Suprapubic skin (tissue), 4 donors: ENCODE measurements at regions not wholly inside any gene's neighbourhood (a gene's known extent, or its start where the extent isn't known, plus 50 kb on each side); places are given as distances from the start of the nearest gene placed in this dataset.
A peak's percentile ranks its signal among the peaks of the same experiment; 100 is the strongest.

Source experiments
- DNase-seq, 2 donors: peaks; one replicate each; pipeline ENCODE4 v3.0.0-alpha.2; 2019; ENCODE audit warnings: low spot score in 2 of 2
- H3K27ac ChIP-seq: fragments of 200-600 bp; sonication (generic); one replicate; pipeline ENCODE4 v1.5.1; 2019
- H3K27me3 ChIP-seq: fragments of 200-600 bp; sonication (generic); one replicate; pipeline ENCODE4 v1.5.1; 2019
- H3K36me3 ChIP-seq: fragments of 200-600 bp; sonication (generic); one replicate; pipeline ENCODE4 v1.5.1; 2019
- H3K4me1 ChIP-seq: fragments of 200-600 bp; sonication (generic); one replicate; pipeline ENCODE4 v1.5.1; 2019
- H3K4me3 ChIP-seq: fragments of 200-600 bp; sonication (generic); one replicate; pipeline ENCODE4 v1.5.1; 2019; ENCODE audit warnings: mild to moderate bottlenecking
- H3K9me3 ChIP-seq: fragments of 200-600 bp; sonication (generic); one replicate; pipeline ENCODE4 v1.5.1; 2019
- CTCF ChIP-seq, 2 donors: fragments of 200-600 bp in 1 of 2; fragments of 450-650 bp in 1 of 2; sonication (generic) in 1 of 2; IDR thresholded peaks; one replicate each; pipeline ENCODE4 v1.5.1; 2016 to 2019; ENCODE audit warnings: antibody characterized with exemption in 2 of 2, mild to moderate bottlenecking in 1 of 2, moderate library complexity in 1 of 2
- EP300 ChIP-seq: sonication (generic); formaldehyde crosslinking; IDR thresholded peaks from one replicate; pipeline ENCODE4 v1.6.1; 2017; ENCODE audit warnings: antibody characterized with exemption
- POLR2A ChIP-seq, 2 donors: fragments of 450-650 bp; IDR thresholded peaks; one replicate each; pipeline ENCODE4 v1.6.1; 2017; ENCODE audit warnings: antibody characterized with exemption in 2 of 2, mild to moderate bottlenecking in 2 of 2, moderate library complexity in 2 of 2
- POLR2AphosphoS5 ChIP-seq, 3 donors: sonication (generic); formaldehyde crosslinking; IDR thresholded peaks; one replicate each; pipeline ENCODE4 v1.6.1; 2017; ENCODE audit warnings: antibody characterized with exemption in 3 of 3
- WGBS: methylation state at CpG from one replicate; pipeline ENCODE4 v1.1.5; 2018; 5-methylcytosine and 5-hydroxymethylcytosine counted together

GRCh38 chr5:42889311-42889933 lies 77.7 kb upstream of the SELENOP start:
- TF ChIP-seq CTCF (IDR thresholded peaks at IDR 0.05), result peak; percentile 79 to 80
- TF ChIP-seq POLR2AphosphoS5 (IDR thresholded peaks at IDR 0.05), result no peak
- no peak for TF ChIP-seq EP300
- TF ChIP-seq POLR2A (IDR thresholded peaks at IDR 0.05), result no peak
- Histone ChIP-seq H3K36me3 (no peaks in the 10 kb centered on the region), H3K4me3 (no peak overlapping the region), H3K9me3 (no peaks in the 10 kb centered on the region), H3K27me3 (no peaks in the 10 kb centered on the region), H3K4me1 (no peaks in the 10 kb centered on the region), H3K27ac (no peak overlapping the region)
- DNase-seq, result peak in 1 of 2 donors; percentile 80
- 21% methylated on average over 4 of the region's 4 CpGs for WGBS

- 57% methylated on average over 7 of the region's 7 CpGs for whole genome bisulfite sequencing
- H3K4me1 ChIP-seq, result no peaks in the 10 kb centered on the region
Measured at GRCh38 chr5:42888771-42889170, 77.1 kb upstream of the SELENOP start.

GRCh38 chr5:42887575-42887974 lies 75.9 kb upstream of the SELENOP start:
- Histone ChIP-seq H3K27ac (no peak overlapping the region), H3K27me3 (no peaks in the 10 kb centered on the region), H3K4me3 (no peak overlapping the region), H3K4me1 (no peaks in the 10 kb centered on the region), H3K9me3 (no peaks in the 10 kb centered on the region), H3K36me3 (no peaks in the 10 kb centered on the region)
- TF ChIP-seq POLR2A (IDR thresholded peaks at IDR 0.05) (no peak), EP300 (no peak), CTCF (IDR thresholded peaks at IDR 0.05) (no peak), POLR2AphosphoS5 (IDR thresholded peaks at IDR 0.05) (no peak)
- 32% methylated on average over 1 of the region's 1 CpG for WGBS
- DNase-seq, result no peak

More at GRCh38 chr5:42888771-42889170, 77.1 kb upstream of the SELENOP start:
- no peak overlapping the region for H3K27ac ChIP-seq
- no peak for DNase-seq
- H3K27me3 ChIP-seq, result no peaks in the 10 kb centered on the region
- no peak overlapping the region for H3K4me3 ChIP-seq
- H3K36me3 ChIP-seq, result no peaks in the 10 kb centered on the region
- TF ChIP-seq CTCF (IDR thresholded peaks at IDR 0.05) (no peak), POLR2A (IDR thresholded peaks at IDR 0.05) (no peak), EP300 (no peak), POLR2AphosphoS5 (IDR thresholded peaks at IDR 0.05) (no peak)
- no peaks in the 10 kb centered on the region for H3K9me3 ChIP-seq

- no peaks in the 10 kb centered on the region for H3K27me3 ChIP-seq
- H3K4me1 ChIP-seq, result no peaks in the 10 kb centered on the region
- H3K36me3 ChIP-seq, result no peaks in the 10 kb centered on the region
- TF ChIP-seq POLR2AphosphoS5 (IDR thresholded peaks at IDR 0.05), result no peak
- no peak for TF ChIP-seq EP300
- no peak for TF ChIP-seq CTCF (IDR thresholded peaks at IDR 0.05)
- no peak for TF ChIP-seq POLR2A (IDR thresholded peaks at IDR 0.05)
- H3K27ac ChIP-seq, result no peak overlapping the region
- WGBS, result 43% methylated on average over 6 of the region's 6 CpGs
- no peak for DNase-seq
- H3K4me3 ChIP-seq, result no peak overlapping the region
- H3K9me3 ChIP-seq, result no peaks in the 10 kb centered on the region
Measured at GRCh38 chr5:42887097-42887496, 75.4 kb upstream of the SELENOP start.

- no peaks in the 10 kb centered on the region for H3K4me1 ChIP-seq
- WGBS, result 75% methylated on average over 1 of the region's 1 CpG
- no peaks in the 10 kb centered on the region for H3K27me3 ChIP-seq
- DNase-seq, result no peak
- H3K9me3 ChIP-seq, result no peaks in the 10 kb centered on the region
- TF ChIP-seq POLR2A (IDR thresholded peaks at IDR 0.05) (no peak), EP300 (no peak), POLR2AphosphoS5 (IDR thresholded peaks at IDR 0.05) (no peak), CTCF (IDR thresholded peaks at IDR 0.05) (no peak)
- H3K27ac ChIP-seq, result no peak overlapping the region
- no peaks in the 10 kb centered on the region for H3K36me3 ChIP-seq
- no peak overlapping the region for H3K4me3 ChIP-seq
Measured at GRCh38 chr5:42886635-42887034, 74.9 kb upstream of the SELENOP start.
